CD4-positive, alpha-beta T cell treated with Interleukin-4 for 1 hour (primary cell): ENCODE measurements at regions not wholly inside any gene's neighbourhood (a gene's known extent, or its start where the extent isn't known, plus 50 kb on each side); places are given as distances from the start of the nearest gene placed in this dataset.
"Not testable (repeated sequence)": the region's sequence is repeated elsewhere in the genome, so short reads cannot be mapped to it uniquely, and the experiment has no call there.

Experiments
- DNase-seq, 2 donors: peaks; one replicate each; pipeline ENCODE4 v3.0.0-alpha.2; 2020 to 2022

DNA sequence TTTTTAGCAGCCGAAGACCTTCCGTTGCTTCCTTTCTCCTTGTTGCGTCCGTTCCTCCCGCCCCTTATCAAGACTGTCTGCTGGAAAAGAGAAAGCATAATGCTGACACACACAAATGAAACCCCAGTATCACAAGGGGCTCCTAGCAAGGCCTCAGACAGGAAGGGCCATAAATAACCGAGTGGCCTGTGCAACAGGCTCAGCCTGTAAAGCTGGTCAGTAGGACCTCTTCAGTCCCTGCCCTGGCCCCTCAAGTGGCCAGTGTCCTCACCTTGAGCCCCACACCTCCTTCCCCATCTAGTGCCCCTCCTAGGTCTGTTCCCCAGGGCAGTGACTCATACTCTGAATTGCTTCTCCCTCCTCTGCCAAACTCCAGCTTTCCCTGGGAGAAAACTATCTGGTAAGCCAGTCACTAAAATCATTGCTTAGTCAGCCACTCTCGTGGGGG lies 174.6 kb upstream of the IL12B start:
- DNase-seq: no peak

DNA sequence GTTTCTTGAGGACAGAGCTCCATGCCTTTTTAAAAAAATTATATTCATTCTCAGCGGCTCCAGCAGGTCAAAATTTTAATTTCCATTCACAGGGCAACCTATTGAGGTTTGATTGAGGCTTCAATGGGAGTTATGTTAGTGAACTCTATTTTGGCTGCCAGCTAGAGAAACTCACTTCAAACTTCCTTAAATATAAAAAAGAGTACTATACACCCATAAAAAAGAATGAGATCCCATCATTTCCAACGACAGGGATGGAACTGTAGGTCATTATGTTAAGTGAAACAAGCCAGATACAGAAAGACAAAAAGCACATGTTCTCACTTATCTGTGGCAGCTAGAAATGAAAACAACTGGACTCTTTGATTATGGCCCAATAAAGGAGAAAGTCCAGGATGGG lies 176.8 kb upstream of the IL12B start:
- no peak for DNase-seq

DNA sequence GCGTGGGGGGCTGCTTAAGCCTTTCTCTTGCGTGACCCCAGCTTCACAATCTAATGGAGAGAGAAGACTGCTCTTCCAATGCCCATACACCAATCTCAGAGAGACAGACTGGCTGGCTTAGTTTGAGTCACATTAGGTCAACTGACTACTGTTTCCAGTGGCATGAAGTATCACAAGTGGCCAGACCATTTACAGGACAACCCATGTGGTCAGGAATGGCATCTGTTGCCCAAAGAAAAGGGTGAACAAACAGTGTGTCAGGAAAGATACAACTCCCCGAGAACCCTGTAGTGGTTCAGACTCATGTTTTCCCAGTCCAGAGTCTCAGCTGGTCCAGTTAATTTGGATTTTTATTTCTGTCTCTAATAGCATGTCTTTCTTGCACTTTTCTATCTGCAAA lies 177.4 kb upstream of the IL12B start:
- DNase-seq: no peak

DNA sequence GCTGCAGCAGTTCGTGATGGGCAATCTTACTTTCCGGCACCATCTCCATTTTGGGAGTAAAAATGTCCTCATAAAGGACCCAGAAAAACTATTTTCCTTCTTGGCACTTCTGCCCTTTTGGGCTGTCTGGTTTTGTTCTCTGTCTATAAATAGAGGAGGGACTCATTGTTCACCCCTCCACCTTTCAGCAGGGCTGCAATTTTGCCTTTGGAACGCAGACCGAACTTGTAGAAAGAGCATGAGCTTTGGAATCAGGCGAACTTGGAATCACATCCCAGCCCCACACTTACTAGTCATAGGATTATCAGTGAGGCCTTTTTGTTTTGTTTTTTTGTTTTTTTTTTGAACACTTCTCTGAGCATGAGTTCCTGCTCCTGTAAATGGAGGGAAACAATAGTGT lies 178.1 kb upstream of the IL12B start:
- no peak for DNase-seq

DNA sequence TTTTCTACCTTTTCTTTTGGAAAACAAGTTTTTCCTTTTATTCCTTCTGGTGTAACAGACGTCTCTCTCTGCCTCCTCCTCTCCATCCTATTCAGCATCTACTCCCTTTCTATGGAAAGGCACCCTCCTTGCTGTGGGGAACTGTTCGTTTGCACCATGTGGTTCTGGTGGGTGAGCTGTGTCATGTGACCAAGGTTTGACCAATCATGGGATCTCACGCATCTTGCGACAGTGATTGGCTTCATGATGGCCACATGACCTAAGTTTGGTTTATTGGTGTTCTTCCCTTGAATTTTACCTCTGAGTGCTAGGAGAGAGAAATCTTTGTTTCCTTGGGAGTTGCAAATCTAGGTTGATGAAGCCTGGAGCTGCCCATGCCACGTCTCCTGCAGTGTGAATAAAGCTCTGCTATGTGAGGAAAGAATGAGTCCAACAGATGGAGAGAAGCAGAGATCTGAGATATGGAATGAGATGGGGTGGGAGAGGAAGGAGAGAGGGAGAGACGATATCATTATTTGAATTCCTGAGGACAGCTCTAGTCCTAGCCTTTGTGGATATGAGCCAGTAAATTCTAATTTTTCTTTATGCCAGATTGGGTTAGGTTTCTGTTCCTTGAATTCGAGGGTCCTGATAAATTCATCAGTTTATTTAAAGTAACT lies 178.8 kb upstream of the IL12B start:
- no peak for DNase-seq

DNA sequence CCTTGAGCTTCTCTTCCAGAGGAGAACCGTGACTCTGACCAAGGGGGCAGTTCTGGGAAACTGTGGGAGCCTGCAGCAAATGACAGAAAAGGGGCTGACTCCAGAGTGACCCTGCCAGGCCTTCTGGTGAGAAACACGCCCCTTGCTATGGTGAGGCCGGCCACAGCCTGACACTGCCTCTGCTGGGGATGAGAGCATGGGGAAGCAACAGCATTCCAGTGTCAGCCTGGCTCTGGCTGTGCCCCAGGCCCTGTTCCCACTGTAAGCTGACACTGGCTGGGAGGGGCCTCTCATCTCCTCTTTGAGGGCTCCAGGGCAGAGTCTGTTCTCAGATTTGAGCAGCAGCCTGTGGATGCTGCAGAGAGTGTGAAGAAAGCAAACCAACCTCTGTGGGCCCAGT lies 180.0 kb upstream of the IL12B start:
- no peak for DNase-seq

DNA sequence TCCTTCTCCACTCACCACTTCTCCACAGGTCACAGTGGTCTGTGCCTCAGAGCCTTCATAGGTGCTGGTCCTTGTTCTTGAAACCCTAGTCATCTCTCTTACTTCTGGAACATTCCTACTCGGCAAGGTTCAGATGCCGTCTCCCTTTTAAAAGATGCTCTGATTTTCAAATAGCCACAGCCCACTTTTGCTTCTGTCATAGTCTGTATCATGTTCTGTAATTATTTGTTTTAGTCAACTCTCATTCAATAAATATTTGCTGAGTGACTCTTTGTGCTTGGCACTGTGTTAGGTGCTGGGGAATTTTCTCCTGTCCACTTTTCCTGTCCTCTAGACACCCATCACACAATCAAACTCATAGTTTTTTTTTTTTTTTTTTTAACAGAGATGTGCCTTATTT lies 181.3 kb upstream of the IL12B start:
- DNase-seq: no peak

DNA sequence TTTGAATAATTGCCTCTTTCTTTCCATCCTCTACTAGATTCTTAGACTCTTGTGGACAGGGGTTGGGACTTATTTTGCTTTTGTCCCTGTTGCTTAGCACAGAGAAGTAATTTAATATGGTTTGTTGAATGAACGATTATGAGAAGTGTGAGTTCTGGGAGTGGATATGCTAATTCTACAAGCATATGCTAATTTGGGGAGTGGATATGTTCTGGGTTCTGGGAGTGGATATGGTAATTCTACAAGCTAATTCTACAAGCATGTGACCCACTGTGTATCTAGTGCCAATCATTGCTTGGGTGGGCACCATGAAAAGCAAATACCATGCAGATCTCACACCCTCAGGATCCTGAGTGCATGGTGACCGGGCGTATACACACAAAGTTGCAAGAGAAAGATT lies 181.8 kb upstream of the IL12B start:
- no peak for DNase-seq

DNA sequence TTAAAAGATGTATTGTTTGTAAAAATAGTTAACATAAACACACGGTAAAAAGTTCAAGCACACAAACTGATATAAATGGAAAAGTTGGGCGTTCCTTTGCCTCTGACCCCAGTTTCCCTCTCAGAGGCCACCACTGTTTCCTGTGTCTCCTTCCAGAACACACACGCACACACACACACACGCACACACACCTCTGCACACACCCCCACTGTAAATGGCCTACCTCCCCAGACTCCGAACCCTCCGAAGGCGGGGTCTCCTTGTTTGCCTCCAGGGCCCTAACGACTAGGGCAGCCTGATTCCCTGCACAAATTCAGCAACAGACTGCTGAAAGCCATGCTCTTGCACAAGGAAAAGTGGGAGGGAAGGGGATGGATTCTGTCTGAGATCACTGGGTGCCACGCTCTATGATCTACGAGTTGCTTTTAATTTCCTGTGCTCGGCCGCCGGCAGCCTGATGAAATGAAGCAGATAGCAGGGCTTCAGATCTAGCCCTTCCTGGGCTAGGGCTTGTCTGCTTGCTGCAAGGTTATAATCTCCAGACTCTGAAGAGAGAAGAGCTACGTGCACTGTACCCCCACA lies 184.0 kb upstream of the IL12B start:
- DNase-seq: no peak

DNA sequence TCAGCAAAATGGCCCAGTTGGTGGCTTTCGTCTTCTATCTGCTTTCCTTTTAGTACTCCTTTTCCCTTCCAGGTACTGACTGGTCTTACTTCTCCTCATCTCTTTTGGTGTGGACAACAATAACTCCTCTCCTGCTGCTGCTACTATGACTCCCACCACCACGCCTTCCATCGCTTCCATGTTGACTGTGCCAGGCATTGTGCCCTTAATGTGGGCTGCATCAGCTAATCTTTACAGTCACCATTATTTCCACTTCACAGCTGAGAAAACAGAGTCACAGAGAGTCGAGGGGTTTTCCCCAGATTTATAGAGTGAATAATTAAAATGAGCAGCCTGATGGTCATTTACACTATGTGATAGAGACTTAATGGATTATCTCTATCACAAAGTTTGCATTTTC lies 184.9 kb upstream of the IL12B start:
- no peak for DNase-seq

DNA sequence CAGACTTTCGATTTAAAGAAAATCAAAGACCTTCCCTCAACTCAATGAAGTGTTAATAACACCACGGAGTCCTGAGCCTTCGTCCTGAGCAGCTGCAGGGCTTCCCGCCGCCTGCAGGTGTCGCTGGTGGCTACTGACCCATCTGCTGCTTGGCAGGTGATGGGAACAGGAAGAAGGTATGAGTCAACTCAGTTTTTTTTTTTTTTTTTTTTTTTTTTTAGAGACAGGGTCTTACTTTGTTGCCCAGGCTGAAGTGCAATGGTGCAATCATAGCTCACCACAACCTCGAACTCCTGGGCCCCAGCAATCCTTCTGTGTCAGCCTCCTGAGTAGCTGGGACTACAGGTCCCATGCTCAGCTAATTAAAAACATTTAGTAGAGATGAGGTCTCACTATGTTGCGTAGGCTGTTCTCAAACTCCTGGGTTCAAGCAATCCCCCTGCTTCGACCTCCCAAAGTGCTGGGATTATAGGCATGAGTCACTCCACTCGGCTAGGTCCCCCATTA lies 185.7 kb upstream of the IL12B start:
- DNase-seq: peak; percentile 66

DNA sequence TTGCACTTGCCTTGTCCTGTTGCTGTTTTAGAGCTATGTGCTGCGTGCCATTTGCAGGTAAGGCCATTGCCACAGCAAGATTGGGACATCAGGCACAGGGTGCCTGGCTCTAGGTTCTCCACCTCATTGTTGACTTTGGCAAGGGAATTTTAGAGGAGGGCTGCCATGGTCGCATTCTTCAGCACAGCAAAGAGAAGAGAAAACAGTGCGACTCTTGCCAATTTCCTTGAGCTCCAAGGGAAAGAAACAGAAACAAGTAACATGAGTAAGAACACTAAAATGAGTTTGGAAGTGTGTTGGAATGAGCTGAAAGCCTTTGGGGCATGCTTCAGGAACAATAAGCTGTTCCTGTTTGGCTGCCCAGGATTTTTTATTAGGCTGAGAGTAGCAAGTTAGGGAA lies 188.1 kb upstream of the IL12B start:
- DNase-seq: no peak

DNA sequence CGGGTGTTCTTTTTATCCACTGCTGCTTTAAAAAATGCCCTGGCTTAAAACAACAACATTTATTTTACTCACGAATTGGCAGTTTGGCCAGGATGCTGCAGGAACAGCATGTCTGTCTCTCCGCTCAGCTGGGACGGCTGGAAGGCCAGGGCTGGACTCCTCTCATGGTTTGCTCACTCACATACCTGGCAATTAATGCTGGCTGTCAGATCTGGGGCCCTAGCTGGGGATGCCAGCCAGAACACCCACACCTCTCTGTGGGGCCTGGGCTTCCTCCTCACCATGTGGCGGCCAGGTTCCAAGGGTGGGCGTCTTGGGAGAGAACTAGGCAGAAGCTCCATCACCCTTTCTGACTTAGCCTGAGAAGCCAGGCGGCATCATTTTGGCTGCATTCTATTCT lies 189.1 kb upstream of the IL12B start:
- DNase-seq: no peak

DNA sequence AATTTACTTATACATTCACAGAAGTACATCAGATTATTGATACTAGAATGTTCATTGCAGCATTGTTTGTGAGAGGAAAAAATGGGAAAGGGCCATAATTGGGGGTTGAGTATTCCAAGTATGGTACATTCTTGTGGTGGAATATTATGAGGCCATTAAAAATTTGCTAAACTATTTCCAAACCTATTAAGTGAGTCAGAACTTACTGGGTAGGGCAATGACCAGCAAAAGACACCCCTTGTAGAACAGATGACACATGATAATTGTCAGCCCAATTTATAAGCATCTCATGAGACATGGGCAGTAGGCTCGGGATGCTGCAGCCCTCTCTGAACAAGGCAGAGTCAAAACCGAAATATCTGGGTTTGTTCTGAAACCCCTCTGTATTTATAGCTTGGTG lies 192.6 kb upstream of the IL12B start:
- no peak for DNase-seq

DNA sequence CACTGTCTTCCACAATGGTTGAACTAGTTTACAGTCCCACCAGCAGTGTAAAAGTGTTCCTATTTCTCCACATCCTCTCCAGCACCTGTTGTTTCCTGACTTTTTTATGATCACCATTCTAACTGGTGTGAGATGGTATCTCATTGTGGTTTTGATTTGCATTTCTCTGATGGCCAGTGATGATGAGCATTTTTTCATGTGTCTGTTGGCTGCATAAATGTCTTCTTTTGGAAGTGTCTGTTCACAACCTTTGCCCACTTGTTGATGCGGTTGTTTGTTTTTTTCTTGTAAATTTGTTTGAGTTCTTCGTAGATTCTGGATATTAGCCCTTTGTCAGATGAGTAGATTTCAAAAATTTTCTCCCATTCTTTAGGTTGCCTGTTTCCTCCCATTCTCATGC lies 194.0 kb upstream of the IL12B start:
- DNase-seq: not testable (repeated sequence)

DNA sequence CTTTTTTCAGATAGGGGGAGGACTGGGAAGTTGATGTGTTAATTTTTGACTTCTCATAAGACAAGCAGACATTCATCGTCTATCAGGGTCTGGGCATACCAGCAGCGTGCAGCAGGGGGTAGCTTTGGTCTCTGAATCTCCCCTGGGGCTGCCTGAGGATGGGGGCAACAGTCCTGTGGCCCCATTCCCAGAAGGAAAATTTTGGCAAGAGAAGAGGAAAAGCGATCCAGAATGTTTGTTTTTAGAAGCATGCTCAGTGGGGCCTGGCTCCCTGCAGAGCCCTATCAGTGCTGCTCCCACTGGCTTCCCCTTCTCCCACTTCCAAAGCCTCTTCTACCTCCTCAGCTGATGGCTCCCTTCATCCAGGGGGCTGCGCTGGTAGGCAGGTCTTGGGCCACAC lies 194.8 kb upstream of the IL12B start:
- DNase-seq: no peak

DNA sequence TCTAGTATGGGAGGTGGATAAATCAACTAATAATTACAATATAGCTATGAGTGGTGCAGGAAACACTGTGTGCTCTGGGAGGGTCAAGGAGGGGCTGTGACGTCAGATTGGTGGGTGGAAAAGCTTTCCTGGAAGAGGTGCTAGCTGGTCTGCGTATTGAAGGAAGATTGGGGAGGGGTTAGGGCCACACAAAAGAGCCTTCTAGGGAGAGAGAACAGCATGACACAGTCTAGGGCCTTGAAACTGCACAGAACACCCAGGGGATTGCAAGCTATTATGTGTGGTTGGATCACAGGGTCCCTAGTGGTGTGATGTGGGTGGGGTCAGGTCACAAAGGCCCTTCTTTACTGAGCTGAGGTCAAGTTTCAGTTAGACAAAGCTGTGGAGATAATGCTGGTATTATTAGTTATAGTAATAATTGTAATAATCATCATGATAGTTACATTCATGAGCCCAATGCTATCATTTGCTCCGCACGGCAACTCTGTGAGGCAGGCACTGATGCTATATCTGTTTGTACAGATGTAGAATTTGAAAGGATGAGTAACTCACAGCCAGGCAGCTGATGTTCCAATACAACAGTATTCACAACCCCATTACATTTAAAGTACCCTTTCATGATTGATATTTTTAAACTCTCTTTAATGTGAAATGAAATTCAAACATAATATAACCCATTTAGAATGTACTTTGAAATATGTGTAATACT lies 197.4 kb upstream of the IL12B start:
- DNase-seq: no peak

DNA sequence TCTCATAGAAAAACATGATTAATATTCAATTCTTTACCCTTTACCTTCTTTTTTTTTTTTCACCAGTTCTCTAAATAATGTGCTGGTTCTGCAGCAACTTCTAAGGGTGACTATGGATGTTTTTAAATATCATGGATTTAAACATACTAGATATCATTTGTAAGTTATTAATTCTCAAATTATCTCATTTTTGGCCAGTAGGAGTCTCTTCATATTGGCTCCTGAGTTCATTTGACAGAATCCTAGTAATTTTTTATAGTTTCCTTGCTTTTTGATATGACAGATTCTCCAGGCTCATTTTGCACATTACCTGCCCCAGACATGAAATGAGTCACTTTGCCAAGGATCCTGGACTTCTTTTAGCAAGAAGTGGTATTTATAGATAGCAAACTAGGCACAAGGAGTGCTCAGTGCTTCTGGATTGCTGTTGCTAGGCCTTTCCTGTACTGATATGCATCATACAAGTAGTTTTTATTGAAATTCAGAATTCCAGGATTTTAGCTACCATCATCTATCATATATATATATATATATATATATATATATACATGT lies 201.3 kb upstream of the IL12B start:
- DNase-seq: no peak

DNA sequence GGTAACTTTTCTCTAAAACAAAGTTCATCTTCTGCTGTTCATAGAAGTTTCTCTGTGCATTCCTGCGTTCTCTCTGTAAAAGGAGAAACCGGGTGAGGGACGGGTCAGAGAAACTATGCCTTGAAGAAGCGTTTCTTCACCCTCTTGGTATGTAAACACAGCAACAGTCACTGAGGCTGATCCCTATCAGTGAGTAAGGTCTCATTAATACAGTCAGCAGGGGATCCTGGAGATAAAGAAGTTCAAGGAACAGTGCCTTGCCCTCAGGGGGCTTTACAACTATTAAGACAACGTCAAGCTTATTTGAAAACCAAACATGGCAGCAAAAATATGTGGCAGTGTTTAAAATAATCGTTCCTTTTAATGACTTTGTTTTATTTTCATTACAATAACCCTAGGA lies 202.9 kb upstream of the IL12B start:
- DNase-seq: no peak

DNA sequence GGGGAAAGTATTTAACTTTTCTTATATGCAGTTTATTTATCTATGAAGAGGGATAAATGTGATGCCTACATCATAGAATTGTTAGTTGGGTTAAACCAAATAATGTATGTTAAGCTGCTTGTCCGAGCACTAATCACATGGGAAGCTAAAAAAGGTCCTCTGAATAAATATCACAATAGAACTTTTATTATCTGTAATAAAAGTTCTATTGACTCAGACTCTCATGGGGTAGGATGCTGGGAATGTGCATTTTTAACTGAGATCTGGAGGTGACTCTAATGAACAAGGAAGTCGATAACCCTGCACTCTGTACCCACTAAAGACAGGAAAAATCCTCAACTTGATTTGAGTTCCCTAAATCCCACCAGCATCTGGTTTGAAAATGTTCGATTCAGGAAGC lies 205.9 kb upstream of the IL12B start:
- DNase-seq: no peak

DNA sequence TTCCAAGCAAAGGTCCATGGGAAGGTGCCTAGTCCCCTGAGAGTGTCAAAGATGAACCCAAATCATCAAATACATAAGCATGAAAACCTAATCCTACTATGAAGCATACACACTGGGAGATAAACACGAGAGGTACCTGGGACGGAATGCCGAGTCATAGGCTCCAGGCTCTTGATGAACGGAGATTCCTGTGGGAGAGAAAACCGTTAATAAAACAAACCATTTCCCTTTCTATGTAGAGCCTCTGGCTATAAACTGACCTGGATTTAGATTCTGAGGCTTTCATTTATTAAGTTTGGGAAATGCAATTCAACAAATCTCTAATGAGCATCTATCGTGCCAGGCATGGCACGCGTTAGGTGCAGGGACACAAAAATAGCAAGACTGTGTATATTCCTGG lies 206.4 kb upstream of the IL12B start:
- no peak for DNase-seq

DNA sequence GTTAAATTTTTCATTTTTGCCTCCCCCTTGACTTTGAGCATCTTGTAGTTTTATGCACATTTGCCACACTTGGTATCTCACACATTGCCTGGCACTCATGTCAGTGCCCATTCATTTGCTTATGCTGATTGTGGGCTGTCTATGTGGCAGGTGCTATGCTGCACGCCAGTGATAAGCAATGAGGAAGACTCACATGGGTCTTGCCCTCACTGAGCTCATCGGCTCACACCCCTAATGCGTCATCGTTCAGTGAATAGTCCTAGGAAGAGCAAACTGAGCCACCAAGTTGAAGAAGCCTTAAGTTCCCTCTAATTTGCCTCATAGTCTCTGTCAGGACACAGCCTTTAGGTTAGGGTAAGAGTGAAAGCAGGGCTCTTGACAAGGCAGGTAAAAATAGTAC lies 209.4 kb upstream of the IL12B start:
- DNase-seq: no peak

DNA sequence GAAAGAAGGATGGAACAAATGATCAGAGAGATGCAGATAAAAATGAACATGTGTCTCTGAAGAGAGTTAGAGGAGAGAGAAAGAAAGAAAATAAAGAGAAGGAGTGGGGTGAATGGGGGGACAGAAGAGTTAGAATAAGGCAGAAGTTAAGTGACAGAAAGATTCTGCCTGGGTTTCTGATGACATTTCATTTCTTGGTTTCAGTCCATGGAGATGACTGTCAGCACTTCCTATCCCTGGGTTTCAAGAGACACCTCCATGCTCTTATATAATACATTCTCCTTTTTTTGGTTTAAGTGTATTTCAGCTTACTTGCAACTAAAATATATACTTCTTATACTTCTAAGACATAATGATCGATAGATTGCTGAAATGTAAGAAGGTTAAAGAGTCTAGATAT lies 213.0 kb upstream of the IL12B start:
- DNase-seq: no peak

DNA sequence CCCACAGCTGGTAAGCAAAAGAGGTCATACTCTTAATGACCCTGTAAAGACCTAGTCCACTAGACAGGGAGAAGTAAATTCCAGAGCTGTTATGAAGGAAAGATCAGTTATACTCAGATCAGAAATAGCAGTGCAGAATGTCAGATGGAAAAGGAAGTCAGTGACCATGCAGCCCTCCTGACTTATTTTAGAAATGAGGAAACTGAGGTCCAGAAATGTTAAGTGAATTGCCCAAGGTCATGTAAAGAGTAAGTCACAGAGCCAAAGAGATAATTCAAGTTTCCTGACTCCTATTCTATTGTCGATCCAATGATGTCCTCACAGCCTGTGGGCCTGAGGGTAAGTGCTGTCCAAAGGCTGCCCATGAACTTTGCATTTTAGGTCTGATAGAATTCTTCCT lies 214.9 kb upstream of the IL12B start:
- DNase-seq: no peak
